ENCODE measurements at regions not wholly inside any gene's neighbourhood (a gene's known extent, or its start where the extent isn't known, plus 50 kb on each side); places are given as distances from the start of the nearest gene placed in this dataset.

DNA sequence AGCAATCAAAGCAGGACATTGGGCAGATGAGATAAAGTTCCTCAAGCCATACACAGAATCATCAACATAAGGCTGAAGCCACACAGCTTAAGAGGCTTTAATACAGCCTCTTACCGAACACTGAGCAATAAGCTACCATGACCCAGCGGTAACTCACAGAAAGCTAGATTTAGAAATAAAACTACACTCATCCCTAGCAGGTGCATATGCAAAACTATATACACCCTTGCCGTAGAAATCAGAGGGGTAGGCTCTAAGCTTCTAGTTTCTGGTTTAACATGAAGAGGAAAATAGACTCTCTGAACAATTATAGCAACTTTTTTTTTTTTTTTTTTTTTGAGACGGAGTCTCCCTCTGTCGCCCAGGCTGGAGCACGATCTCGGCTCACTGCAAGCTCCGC is 428.8 kb upstream of the FIGN start:
- TF ChIP-seq, protein P1, sequence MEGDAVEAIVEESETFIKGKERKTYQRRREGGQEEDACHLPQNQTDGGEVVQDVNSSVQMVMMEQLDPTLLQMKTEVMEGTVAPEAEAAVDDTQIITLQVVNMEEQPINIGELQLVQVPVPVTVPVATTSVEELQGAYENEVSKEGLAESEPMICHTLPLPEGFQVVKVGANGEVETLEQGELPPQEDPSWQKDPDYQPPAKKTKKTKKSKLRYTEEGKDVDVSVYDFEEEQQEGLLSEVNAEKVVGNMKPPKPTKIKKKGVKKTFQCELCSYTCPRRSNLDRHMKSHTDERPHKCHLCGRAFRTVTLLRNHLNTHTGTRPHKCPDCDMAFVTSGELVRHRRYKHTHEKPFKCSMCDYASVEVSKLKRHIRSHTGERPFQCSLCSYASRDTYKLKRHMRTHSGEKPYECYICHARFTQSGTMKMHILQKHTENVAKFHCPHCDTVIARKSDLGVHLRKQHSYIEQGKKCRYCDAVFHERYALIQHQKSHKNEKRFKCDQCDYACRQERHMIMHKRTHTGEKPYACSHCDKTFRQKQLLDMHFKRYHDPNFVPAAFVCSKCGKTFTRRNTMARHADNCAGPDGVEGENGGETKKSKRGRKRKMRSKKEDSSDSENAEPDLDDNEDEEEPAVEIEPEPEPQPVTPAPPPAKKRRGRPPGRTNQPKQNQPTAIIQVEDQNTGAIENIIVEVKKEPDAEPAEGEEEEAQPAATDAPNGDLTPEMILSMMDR (IDR thresholded peaks at IDR 0.05): no peak
- TF ChIP-seq POLR2A (IDR thresholded peaks at IDR 0.05): no peak
